NCI-H1694 (cell line): ENCODE measurements at regions not wholly inside any gene's neighbourhood (a gene's known extent, or its start where the extent isn't known, plus 50 kb on each side); places are given as distances from the start of the nearest gene placed in this dataset.
"Not testable (repeated sequence)": the region's sequence is repeated elsewhere in the genome, so short reads cannot be mapped to it uniquely, and the experiment has no call there.

Experiments used
- DNase-seq: peaks from one replicate; lab custom pipeline; 2025; lab: John Stamatoyannopoulos, UW

DNA sequence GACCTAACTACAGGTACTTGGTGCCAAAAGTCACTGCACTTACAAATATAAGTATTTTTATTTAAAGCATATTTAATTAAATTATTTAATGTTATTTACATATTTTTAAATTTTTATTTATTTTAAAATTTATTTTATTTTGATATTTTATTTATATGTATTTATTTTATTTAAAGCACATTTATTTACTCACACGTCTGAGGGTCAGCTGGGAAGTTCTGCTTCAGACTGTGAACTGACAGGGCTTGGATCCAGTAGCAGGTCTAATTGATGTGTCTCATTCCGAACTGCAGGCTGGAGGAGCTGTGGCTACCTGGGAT is 392.5 kb downstream of the GBA3 start:
- DNase-seq, result no peak

DNA sequence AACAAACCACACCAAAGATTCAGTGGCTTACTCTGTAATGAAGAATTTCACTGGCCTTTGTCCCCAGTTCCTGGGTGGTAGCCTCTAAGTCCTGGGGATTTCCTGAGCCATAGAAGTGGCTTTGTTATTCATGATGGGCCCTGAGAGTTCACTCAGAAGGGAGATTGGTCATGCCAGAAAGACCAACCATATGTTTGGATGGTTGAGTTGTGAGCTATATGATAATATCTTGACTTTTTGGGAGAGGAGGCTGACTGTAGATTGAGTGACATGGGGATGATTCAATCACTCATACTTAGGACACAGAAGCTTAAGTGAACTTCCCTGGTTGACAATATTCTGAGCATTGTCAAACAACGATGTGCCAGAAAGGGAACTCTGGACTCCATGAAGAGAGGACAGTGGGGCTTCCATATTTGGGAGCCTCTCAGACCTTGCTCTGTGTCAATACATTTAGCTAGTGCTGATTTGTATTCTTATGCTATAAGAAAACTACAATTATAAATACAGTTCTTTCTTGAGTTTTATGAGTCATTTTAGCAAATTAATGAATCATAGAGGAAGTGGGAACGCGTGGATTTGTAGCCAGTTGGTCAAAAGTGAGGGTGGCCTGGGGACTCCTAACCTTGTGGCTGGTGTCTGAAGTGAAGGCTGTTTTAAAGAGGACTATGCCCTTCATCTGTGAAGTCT is 392.0 kb downstream of the GBA3 start:
- no peak for DNase-seq

DNA sequence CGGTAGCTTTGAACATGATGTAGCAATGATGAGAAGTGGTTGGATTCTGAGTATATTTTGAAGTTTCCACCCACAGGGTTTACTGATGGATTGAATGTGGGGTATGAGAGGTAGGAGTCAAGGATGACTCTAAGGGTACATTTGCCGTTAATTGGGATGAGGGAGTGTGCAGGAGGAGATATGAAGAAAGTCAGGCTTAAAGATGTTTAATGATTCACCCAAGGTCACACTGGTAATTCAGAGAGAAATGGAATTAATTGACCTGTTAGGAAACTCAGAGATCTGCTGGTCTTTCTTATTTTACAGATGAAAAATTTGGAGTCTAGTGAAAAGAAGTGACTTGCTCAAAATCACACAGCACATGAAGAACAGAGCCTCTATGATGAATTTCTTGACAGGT is 390.7 kb downstream of the GBA3 start:
- no peak for DNase-seq

DNA sequence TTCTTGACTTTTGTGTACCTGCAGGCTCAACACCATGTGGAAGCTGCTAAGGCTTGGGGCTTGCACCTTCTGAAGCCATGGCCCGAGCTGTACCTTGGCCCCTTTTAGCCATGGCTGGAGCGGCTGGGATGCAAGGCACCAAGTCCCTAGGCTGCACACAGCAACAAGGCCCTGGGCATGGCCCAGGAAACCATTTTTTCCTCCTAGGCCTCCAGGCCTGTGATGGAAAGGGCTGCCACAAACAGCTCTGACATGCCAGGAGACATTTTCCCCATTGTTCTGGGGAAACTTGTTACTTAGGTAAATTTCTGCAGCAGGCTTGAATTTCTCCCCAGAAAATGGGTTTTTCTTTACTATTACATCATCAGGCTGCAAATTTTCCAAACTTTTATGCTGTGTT is 387.4 kb downstream of the GBA3 start:
- DNase-seq, result not testable (repeated sequence)

DNA sequence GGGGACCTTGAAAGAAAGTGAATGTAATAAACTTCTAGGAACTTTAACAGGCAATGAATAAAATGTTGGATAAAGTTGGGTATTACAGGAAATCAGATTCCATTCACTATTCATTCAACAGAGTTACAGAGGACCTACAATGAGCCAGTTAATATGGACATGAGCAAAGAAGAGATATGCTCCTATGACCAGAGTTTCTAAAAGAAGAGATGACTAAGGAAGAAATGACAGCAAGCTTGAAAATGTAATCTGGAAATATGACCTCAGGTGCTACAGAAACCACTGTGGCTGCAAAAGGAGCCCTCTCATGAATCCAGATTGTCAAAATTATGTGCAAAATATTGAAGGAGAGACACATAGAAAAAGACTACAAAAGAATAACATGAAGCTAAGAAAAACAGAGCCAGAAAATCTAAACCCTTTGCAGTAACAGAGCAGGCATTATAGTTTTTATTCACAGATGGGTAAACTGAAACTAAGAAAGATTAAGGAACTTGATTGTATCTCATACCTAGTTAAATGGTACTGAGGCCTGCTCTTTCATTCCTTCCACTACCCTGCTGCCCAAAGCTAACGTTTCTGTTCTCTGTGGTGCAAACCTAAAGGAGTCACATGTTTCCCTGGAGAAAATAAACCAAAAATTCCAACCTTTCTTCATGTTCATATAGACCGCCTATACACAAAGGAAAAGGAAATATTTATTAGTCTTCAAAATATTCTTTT is 378.3 kb downstream of the GBA3 start:
- no peak for DNase-seq

DNA sequence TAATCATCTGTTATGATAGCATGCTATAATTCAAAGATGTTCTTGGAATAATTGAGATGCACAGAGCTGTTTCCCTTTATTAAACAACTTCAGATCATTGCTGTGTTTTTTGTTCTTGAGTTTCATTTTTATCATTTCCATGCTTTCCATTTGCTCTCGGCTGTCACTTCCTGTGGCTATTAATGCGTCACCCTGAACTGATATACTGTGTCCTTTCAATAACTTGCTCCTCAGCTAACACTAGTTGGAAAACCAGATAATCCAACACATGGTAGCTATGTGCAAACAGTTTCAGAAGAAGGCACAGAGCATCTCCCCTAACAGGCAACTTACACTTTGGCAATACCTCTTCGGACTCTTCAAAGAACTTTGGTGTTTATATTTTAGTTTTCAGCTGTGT is 376.0 kb downstream of the GBA3 start:
- DNase-seq, result no peak

DNA sequence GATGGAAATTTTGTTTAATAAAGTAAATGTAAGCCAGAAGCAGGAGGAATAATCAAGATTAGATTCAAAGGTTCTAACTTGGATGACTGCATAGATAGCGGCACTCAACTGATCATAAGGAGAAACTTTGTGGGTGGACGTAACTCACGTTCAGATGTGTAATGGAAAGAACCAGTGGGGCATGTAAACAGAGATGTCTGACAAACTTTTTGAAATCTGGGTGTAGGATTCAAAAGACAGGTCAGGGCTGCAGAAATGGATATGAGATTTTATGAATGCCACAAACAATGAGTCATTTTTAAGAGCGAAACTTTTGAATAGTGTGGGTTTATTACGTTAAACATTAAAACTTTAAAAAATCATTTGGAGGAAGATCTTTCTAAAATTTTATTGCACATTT is 375.6 kb downstream of the GBA3 start:
- no peak for DNase-seq

DNA sequence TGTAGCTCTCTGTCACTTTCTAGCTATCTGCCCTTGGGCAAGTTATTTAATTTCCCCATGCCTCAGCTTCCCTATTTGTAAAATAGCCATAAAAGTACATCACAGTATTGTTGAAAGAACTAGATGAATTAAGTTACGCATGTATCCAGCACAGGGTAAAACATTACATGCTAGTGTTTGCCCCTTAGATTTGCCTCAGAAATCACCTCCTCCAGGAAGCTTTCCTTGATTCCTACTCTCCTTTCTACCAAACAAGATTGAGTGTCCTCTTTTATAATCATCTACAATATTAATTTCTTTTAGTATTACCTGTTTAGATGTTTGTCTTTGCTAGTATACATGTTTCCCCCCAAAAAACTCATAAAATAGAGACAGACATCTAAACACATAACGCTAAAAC is 369.5 kb downstream of the GBA3 start:
- DNase-seq, result no peak

DNA sequence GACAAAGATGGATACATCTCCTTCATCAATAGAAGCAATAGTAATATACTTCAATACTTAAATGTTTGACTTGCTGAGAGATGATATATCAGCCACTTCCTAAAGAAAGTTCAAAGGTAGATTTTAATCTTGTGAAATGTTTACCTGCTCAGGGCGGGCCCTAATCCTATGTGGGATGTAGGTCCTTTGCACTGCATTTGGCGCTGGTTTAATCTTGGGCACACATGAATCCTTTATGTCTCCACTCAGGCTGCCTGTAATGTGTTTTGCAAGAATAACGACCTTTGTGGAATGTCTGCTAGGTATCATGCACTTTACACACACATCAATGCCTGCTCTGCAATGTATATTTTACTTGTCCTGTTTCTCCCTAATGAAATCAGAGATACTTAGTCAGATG is 368.7 kb downstream of the GBA3 start:
- DNase-seq, result no peak

DNA sequence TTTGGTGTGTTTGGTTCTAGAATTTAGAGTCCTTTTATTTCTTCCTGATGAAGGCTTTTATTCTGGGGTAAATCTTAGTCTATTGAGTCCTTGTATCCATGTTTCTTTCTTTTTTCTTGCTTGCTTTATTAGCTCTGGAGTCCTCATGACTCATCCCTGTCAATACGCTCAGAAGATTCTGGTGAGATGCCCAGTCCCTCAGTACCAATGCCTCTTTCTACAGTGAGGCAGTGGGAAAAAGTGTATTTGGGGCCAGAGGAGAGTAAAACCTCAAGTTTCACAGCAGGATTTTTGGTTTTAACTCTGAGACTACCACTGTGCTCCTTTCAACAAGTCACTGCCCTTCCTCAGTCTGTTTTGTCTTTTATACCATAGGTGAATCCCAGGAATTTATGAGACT is 368.0 kb downstream of the GBA3 start:
- DNase-seq, result no peak

DNA sequence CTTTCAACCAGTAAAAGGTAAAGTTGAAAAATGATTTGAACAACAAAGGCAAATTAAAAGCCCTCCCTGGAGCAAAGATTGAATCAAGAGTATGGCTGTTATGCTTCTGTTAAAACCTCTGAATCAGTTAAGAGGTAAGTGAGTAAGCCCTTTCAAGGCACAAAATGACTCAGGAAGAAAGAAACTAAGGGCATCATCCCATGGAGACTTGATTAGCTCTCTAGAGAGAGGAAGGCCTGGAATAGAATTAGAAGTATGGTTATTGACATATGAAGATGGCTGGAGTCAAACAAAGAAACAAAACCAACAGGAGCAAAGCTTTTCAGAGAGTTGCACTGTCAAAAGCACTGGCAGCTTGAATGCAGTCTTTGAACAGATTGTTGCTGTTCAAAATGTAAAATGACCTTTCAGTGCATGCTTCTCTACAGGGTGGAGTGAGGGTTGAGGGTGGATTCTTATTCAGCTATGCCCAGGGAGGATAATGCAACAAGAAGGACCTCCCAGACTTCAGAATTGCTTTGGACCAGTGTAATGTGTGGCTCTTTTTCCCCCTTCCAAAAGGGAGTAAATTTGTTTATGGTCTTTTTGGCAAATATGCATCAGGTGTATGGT is 365.5 kb downstream of the GBA3 start:
- no peak for DNase-seq

DNA sequence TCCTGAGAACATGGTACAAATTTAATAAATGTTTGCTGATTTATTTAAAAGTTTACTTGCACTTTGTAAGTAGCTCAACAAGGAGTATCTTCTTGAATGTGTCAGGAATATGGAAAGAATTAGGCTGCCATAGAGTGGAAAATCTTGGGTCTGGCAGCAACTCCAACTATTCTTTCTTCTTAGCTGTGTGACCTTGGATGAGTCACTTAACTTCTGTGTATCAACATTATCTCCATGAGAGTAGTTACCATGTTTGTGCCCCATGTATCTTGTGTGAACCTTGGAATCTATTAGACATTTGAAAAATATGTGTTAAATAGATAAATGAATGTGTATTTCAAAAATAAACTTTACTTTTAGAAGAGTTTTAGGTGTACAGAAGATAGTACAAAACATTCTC is 348.8 kb downstream of the GBA3 start:
- DNase-seq, result no peak

DNA sequence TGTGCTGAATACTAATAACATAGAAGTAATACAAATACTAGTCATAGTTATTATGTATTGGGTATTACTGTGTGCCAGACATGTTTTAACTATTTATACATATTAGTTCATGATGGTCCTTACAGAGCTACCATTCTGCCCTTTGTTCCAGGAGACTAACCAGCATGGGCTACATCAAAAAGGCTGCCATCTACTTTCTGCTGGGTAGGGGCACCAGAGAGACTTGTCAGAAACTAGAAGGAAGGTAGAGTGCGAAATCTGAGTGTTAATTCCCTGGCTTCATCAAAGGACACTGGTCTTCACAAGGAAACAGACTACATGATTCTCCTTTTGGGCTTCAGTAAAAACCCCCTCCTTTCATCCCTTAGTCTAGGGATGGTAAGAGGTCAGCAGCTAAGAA is 347.8 kb downstream of the GBA3 start:
- DNase-seq, result no peak

DNA sequence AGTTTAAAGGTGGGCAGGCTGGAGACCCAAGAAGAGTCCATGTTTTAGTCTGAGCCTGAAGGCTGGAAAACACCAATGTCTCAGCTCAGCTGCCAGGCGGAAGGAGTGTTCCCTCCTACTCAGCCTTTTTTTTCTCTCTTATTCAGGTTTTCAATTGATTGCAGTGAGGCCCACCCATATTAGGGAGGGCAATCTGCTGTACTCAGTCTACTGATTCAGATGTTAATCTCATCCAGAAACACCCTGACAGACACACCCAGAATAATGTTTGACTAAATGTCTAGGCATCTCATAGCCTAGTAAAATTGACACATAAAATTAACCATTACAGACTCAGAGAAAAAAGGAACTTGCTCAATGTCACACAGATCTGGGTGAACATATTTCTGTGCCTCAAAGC is 347.1 kb downstream of the GBA3 start:
- no peak for DNase-seq

DNA sequence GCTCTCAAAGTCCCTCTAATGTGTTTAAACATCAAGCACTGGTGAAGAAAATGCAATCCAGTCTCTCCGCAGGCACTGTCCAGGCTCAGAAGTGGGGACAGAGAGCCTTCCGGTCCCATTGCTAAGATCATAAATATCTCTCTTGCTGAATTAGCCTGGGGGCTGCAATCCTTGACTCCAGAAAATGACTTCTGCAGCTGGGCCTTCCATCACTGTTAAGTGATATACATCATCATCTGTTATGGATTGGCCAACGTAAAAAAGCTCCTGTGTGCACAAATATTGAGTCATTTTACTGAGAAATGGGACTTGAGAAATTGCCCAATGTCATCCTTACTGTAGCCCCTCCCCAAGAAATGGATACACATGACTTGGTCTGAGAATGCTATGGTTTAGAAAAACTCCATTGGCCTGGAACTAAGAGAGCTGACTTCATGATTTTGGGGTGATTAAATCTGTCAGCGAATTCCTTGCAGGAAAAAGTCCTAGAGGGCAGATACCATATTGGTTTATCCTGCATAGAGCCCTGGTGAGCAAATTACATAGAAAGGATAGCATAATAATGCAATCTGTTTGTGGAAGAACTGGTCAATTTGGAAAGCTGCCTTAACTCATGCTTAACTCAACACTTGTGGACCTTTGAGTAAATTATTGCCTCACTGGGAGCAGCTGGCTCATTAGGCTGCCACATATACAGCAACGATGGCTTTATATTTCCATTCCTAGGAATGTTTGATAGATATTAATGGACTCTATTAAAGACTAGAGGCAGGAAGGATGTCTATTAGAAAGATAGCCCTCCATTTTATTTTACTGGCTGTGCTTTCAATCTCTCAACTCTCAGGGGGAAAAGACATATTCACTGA is 346.1 kb downstream of the GBA3 start:
- no peak for DNase-seq

DNA sequence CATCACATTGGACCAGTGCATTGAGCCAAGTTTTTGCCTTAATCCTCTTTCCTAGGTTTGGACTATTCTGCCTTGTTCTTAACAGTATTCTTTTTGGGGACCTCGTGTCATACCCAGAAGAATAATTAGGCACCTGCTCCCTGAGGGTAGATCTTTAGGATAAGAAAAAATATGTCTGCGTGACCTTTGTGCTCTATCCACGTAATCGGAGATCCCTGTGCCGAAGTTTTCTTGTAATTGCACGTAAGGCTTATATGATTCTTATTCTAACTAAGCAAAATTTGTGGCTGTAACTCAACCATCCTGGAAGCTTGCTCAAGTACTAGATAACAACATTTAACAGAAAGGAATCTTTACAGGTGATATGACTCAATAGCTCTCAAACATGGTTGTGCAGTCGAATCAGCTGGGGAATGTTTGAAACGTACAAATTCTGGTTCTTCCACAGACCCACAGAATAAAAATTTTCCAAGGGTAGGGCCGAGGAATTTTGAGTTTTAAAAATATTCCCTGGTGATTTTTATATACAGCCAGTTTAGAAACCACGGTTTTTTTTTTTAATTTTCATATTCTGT is 344.3 kb downstream of the GBA3 start:
- DNase-seq, result no peak

DNA sequence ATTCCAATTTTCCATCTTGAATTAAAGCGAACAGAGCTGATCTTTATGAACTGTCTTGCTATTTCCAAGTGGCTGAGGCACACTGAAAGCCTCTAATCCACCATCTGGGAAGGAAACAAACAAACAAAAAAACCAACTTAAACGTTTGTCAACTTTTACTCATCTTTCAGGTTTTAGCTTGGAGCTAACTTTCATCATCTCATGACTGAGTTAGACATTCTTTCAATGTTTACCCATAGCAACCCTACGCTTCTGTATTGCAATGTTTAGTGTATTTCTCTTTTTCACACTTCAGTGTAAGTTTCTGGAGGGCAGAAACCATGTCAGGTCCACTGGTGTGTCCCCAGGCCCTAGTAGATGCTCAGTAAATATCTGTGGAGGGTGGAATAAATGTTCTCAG is 343.8 kb downstream of the GBA3 start:
- DNase-seq, result no peak

DNA sequence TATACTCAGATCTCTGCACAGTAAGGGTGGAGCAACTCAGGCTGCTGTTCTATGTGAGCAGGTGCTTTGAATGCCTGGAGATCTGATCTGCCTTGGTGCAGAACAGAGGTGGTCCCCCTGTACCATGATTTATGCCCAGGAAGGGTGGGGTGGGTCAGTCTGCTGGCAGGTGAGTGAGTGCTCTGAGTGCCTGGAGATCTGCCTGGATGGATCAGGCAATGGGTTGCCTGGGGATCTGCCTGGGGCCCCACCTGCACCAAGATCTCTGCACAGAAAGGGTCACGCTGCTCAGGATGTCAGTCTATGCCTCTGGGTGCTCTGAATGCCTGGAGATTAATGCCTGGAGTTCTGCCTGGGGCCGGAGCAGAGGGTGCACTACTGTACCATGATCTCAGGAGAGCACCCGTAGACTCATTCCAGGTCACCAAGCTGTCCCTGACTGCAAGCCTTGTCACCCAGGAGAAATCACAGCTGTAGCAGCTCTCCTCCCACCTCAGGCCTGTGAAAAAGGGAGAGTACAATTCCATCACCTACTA is 342.9 kb downstream of the GBA3 start:
- no peak for DNase-seq

DNA sequence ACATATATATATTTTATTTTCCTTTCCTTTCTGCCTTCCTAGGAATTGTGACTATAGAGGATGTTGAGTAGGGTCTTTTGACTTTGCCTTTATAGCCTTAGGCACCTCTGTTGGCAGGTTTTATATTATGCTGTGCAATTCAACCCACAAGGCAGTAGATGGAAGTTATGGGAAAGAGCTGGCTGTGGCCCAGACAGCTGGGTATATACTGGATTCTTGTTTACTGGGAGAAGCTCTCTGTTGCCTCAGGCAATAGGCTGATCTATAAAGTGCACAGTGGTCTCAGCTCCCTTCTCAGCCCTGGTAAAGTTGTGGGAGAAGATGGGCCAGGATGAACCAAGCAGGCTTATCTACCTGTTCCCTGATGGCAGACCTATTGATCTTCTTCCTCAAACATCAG is 342.0 kb downstream of the GBA3 start:
- no peak for DNase-seq

DNA sequence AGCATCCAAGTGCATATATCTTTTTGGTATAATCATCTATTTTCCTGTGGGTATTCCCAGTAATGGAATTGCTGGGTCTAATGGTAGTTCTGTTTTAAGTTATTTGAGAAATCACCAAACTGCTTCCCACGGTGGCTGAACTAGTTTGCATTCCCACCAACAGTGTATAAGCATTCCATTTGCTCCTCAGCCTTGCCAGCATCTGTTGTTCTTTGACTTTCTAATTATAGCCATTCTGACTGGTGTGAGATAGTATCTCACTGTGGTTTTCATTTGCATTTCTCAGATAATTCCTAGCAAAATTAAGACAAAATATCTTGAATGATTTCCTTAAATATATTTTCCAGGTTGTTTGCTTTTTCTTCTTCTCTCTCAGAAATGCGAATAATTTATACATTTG is 341.1 kb downstream of the GBA3 start:
- no peak for DNase-seq

DNA sequence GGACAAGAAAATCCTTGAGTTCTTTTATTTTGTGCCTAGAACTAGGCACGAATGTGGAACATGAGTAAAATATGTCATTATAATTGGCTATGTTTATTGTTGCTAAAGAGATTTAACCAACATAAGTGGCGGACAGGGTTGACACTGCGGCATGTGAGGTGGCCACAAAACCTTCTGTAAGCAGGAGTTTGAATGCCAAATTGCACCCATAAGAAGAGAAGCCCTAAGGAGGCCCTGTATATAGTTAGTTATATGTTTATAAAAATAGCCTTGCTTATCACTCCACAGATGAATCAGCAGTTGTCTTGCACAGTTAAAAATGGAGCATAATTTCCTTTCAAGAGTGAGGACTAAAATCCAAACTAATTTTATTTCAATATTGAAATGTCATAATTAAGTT is 336.1 kb downstream of the GBA3 start:
- DNase-seq, result no peak

DNA sequence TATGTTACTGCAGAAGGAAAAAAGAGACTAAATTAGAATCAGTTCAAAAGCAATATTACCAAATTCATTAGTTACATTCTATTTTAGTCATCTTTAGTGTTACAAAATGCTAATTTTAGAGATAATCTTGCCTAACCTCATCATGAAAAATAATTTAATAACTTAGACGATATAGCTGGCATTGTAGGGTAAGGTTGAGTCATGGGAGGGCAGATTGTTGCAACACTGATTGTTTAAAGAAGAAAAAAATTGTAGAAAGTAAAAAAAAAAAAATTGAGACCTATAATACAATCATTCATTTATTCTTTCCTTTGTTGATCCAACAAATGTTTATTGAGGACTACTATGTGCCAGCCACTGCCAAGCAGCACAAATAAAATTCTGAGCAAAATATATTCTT is 330.9 kb downstream of the GBA3 start:
- DNase-seq, result no peak
